PC-3 (cell line): ENCODE measurements at regions not wholly inside any gene's neighbourhood (a gene's known extent, or its start where the extent isn't known, plus 50 kb on each side); places are given as distances from the start of the nearest gene placed in this dataset.
A peak's percentile ranks its signal among the peaks of the same experiment; 100 is the strongest.

Source experiments
- ATAC-seq: fragments of 200-7000 bp; cut with Tn5 transposase; 2 replicates; pipeline ENCODE4 v1.9.1; 2020; ENCODE audit warnings: mild to moderate bottlenecking, moderate library complexity
- BruUV-seq: library from RNA; stranded (reverse); fragments of 400-500 nt; replicated peaks from 2 replicates; lab custom pipeline; 2021; lab: Mats Ljungman, UMichigan
- CTCF ChIA-PET: fragments of 300-600 bp; sonication (Branson Sonifier 250); formaldehyde crosslinking; loops from one replicate; lab custom pipeline; 2022; ENCODE audit warnings: antibody characterized with exemption; lab: Charles Lee
- POLR2A ChIA-PET: fragments of 300-600 bp; sonication (Branson Sonifier 250); formaldehyde crosslinking; loops from one replicate; lab custom pipeline; 2022; ENCODE audit warnings: antibody characterized with exemption; ENCODE audit not compliant: unreplicated experiment; lab: Charles Lee
- DNase-seq: peaks from one replicate; pipeline ENCODE4 v3.0.0-alpha.2; 2015
- H2AFZ ChIP-seq: fragments of 300-600 bp; sonication (generic); 2 replicates; pipeline ENCODE4 v1.6.0; 2016; ENCODE audit warnings: antibody characterized with exemption, low read length
- H3F3A ChIP-seq: fragments of 300-600 bp; sonication (generic); one replicate; pipeline ENCODE4 v1.6.0; 2017; ENCODE audit warnings: antibody characterized with exemption, low read length, control low read depth, mild to moderate bottlenecking; ENCODE audit not compliant: unreplicated experiment
- H3K27ac ChIP-seq: fragments of 300-600 bp; sonication (generic); 2 replicates; pipeline ENCODE4 v1.5.1; 2016; ENCODE audit warnings: mild to moderate bottlenecking, low read length
- H3K27me3 ChIP-seq: fragments of 300-600 bp; sonication (generic); 2 replicates; pipeline ENCODE4 v1.6.1; 2016; ENCODE audit warnings: low read length, mixed read lengths
- H3K36me3 ChIP-seq: fragments of 300-600 bp; sonication (generic); 2 replicates; pipeline ENCODE4 v1.6.1; 2016; ENCODE audit warnings: low read depth, mixed run types, low read length, mixed read lengths
- H3K4me1 ChIP-seq: fragments of 300-600 bp; sonication (generic); 2 replicates; pipeline ENCODE4 v1.5.1; 2016; ENCODE audit warnings: low read length; ENCODE audit not compliant: insufficient read depth
- H3K4me2 ChIP-seq: fragments of 300-600 bp; sonication (generic); 2 replicates; pipeline ENCODE4 v1.6.0; 2016; ENCODE audit warnings: low read length
- H3K4me3 ChIP-seq: fragments of 300-600 bp; sonication (generic); 2 replicates; pipeline ENCODE4 v1.5.1; 2016; ENCODE audit warnings: mild to moderate bottlenecking, low read length, mixed read lengths
- H3K79me2 ChIP-seq: fragments of 300-600 bp; sonication (generic); 2 replicates; pipeline ENCODE4 v1.6.1; 2017; ENCODE audit warnings: low read length, mixed read lengths
- H3K9ac ChIP-seq: fragments of 300-600 bp; sonication (generic); 2 replicates; pipeline ENCODE4 v1.6.0; 2016; ENCODE audit warnings: mild to moderate bottlenecking, low read length
- H3K9me2 ChIP-seq: fragments of 300-600 bp; sonication (generic); replicated peaks from 2 replicates; pipeline ENCODE4 v1.6.1; 2016; ENCODE audit warnings: mixed run types, low read length, mixed read lengths
- H3K9me3 ChIP-seq: fragments of 300-600 bp; sonication (generic); 2 replicates; pipeline ENCODE4 v1.6.1; 2016; ENCODE audit warnings: low read length, mixed read lengths
- H4K20me1 ChIP-seq: fragments of 300-600 bp; sonication (generic); 2 replicates; pipeline ENCODE4 v1.6.1; 2016; ENCODE audit warnings: low read length, mixed read lengths
- CTCF ChIP-seq: fragments of 300-600 bp; sonication (generic); conservative IDR thresholded peaks from 2 replicates; pipeline ENCODE4 v1.5.1; 2017; ENCODE audit warnings: antibody characterized with exemption, low read depth, mild to moderate bottlenecking, low read length
- EZH2 ChIP-seq: fragments of 300-600 bp; sonication (generic); IDR thresholded peaks from one replicate; pipeline ENCODE4 v1.6.1; 2017; ENCODE audit warnings: antibody characterized with exemption, mild to moderate bottlenecking, low read length; ENCODE audit not compliant: unreplicated experiment
- EZH2phosphoT487 ChIP-seq: fragments of 300-600 bp; sonication (generic); IDR thresholded peaks from 2 replicates; pipeline ENCODE4 v1.6.1; 2018; ENCODE audit warnings: mild to moderate bottlenecking, antibody characterized with exemption, low read length, borderline replicate concordance
- intact Hi-C: fragments of 100-400 bp; cut with micrococcal nuclease; formaldehyde crosslinking; loops from 2 replicates; pipeline ENCODE4 v1.9.0; 2023

GRCh38 chr3:34886443-34886842 lies 752.9 kb upstream of the ARPP21 start:
- no peaks in the 10 kb centered on the region for H3K36me3 ChIP-seq
- H2AFZ ChIP-seq = no peak overlapping the region
- peaks cover 29% of the 10 kb centered on the region; the same call in 1 of the 2 replicates for H3K9me3 ChIP-seq
- H3K4me1 ChIP-seq = no peaks in the 10 kb centered on the region
- POLR2A ChIA-PET = no interaction called here
- H3K9ac ChIP-seq = no peak overlapping the region
- H4K20me1 ChIP-seq = no peaks in the 10 kb centered on the region
- no peak for ATAC-seq
- H3K4me3 ChIP-seq = no peak overlapping the region
- no peaks in the 10 kb centered on the region for H3K79me2 ChIP-seq
- no peak for TF ChIP-seq EZH2
- TF ChIP-seq EZH2phosphoT487 = no peak
- no peak for TF ChIP-seq CTCF
- H3K27ac ChIP-seq = no peak overlapping the region
- no peaks in the 10 kb centered on the region for H3F3A ChIP-seq
- H3K9me2 ChIP-seq = no peaks in the 10 kb centered on the region
- CTCF ChIA-PET = no interaction called here
- intact Hi-C loops = loop anchor here (10.0 kb wide), 1 partner anchor 178 kb away; no protein-coding TSS in a partner anchor
- H3K27me3 ChIP-seq = no peaks in the 10 kb centered on the region
- no peak overlapping the region for H3K4me2 ChIP-seq
- DNase-seq = no peak
- no TSS peak for BruUV-seq

- H2AFZ ChIP-seq = no peak overlapping the region
- H3K9ac ChIP-seq = no peak overlapping the region
- DNase-seq (no peak), ATAC-seq (peak; percentile 20; the same call in 1 of the 2 replicates)
- no peak overlapping the region for H3K4me3 ChIP-seq
- no peak overlapping the region for H3K4me2 ChIP-seq
- intact Hi-C loops = loop anchor here (10.0 kb wide), 1 partner anchor 175 kb away; no protein-coding TSS in a partner anchor
- no peak overlapping the region for H3K27ac ChIP-seq
- no peaks in the 10 kb centered on the region for H3K4me1 ChIP-seq
- no peaks in the 10 kb centered on the region for H3K36me3 ChIP-seq
- H3F3A ChIP-seq = no peaks in the 10 kb centered on the region
- H3K79me2 ChIP-seq = no peaks in the 10 kb centered on the region
- H3K9me3 ChIP-seq = peaks cover 19% of the 10 kb centered on the region; the same call in 1 of the 2 replicates
- CTCF ChIA-PET = no interaction called here
- H3K9me2 ChIP-seq = no peaks in the 10 kb centered on the region
- no peaks in the 10 kb centered on the region for H4K20me1 ChIP-seq
- H3K27me3 ChIP-seq = no peaks in the 10 kb centered on the region
- BruUV-seq = no TSS peak
- TF ChIP-seq EZH2phosphoT487 (no peak), CTCF (no peak), EZH2 (no peak)
- POLR2A ChIA-PET = no interaction called here
These were observed 749.7 kb upstream of the ARPP21 start for GRCh38 chr3:34889641-34890040.

GRCh38 chr3:34890247-34890646 lies 749.1 kb upstream of the ARPP21 start:
- no peaks in the 10 kb centered on the region for H3K79me2 ChIP-seq
- H3K36me3 ChIP-seq = no peaks in the 10 kb centered on the region
- no peaks in the 10 kb centered on the region for H3K27me3 ChIP-seq
- ChIA-PET POLR2A (no interaction called here), CTCF (no interaction called here)
- H2AFZ ChIP-seq = no peak overlapping the region
- H3F3A ChIP-seq = no peaks in the 10 kb centered on the region
- no peak overlapping the region for H3K27ac ChIP-seq
- no TSS peak for BruUV-seq
- no peaks in the 10 kb centered on the region for H4K20me1 ChIP-seq
- intact Hi-C loops = no loop called here
- ATAC-seq = peak; percentile 93
- no peaks in the 10 kb centered on the region for H3K9me2 ChIP-seq
- H3K4me2 ChIP-seq = no peak overlapping the region
- H3K4me3 ChIP-seq = no peak overlapping the region
- H3K4me1 ChIP-seq = no peaks in the 10 kb centered on the region
- H3K9me3 ChIP-seq = peaks cover 19% of the 10 kb centered on the region; the same call in 1 of the 2 replicates
- no peak for DNase-seq
- TF ChIP-seq EZH2 = no peak
- no peak for TF ChIP-seq EZH2phosphoT487
- no peak for TF ChIP-seq CTCF
- no peak overlapping the region for H3K9ac ChIP-seq
